Central memory CD8-positive, alpha-beta T cell (primary cell): ENCODE measurements at regions not wholly inside any gene's neighbourhood (a gene's known extent, or its start where the extent isn't known, plus 50 kb on each side); places are given as distances from the start of the nearest gene placed in this dataset.
"Not testable (repeated sequence)": the region's sequence is repeated elsewhere in the genome, so short reads cannot be mapped to it uniquely, and the experiment has no call there.

ENCODE experiments used
- ATAC-seq: fragments of 150-1000 bp; cut with Tn5 transposase; replicated peaks from 2 replicates; pipeline ENCODE4 v1.10.0; 2022; ENCODE audit warnings: mild to moderate bottlenecking, moderate FRiP score, moderate number of reproducible peaks; ENCODE audit not compliant: poor library complexity, severe bottlenecking; ENCODE audit errors: extremely low read depth
- DNase-seq, 2 donors: peaks; one replicate each; pipeline ENCODE4 v3.0.0; 2021; ENCODE audit warnings: low spot score in 2 of 2
- H3K27ac Mint-ChIP-seq: one replicate; pipeline ENCODE4 v1.8.0; 2022; ENCODE audit warnings: low read depth, mild to moderate bottlenecking, moderate library complexity, mixed read lengths
- H3K27me3 Mint-ChIP-seq: one replicate; pipeline ENCODE4 v1.8.0; 2022; ENCODE audit warnings: mixed read lengths
- H3K36me3 Mint-ChIP-seq: one replicate; pipeline ENCODE4 v1.8.0; 2022; ENCODE audit warnings: mild to moderate bottlenecking, moderate library complexity, mixed read lengths; ENCODE audit not compliant: insufficient read depth
- H3K4me1 Mint-ChIP-seq: one replicate; pipeline ENCODE4 v1.8.0; 2022; ENCODE audit warnings: mixed read lengths
- H3K4me3 Mint-ChIP-seq: one replicate; pipeline ENCODE4 v1.8.0; 2022; ENCODE audit warnings: mild to moderate bottlenecking, moderate library complexity, mixed read lengths
- H3K9me3 Mint-ChIP-seq: one replicate; pipeline ENCODE4 v1.8.0; 2022; ENCODE audit warnings: mixed read lengths

GRCh38 chr12:24533716-24534352 is 415.1 kb downstream of the BCAT1 start:
- Mint-ChIP-seq H3K4me1 (no peaks in the 10 kb centered on the region), H3K4me3 (no peak overlapping the region), H3K27me3 (peaks cover 10% of the 10 kb centered on the region), H3K27ac (no peak overlapping the region), H3K36me3 (no peaks in the 10 kb centered on the region), H3K9me3 (no peaks in the 10 kb centered on the region)
- DNase-seq: no peak
- ATAC-seq: no peak

- ATAC-seq: no peak
- no peaks in the 10 kb centered on the region for H3K27me3 Mint-ChIP-seq
- no peak overlapping the region for H3K27ac Mint-ChIP-seq
- no peak for DNase-seq
- no peaks in the 10 kb centered on the region for H3K4me1 Mint-ChIP-seq
- no peak overlapping the region for H3K4me3 Mint-ChIP-seq
- H3K9me3 Mint-ChIP-seq: no peaks in the 10 kb centered on the region
- no peaks in the 10 kb centered on the region for H3K36me3 Mint-ChIP-seq
Observed at GRCh38 chr12:24530689-24531088, 418.2 kb downstream of the BCAT1 start.

- H3K4me3 Mint-ChIP-seq: no peak overlapping the region
- no peak for ATAC-seq
- no peaks in the 10 kb centered on the region for H3K9me3 Mint-ChIP-seq
- H3K36me3 Mint-ChIP-seq: no peaks in the 10 kb centered on the region
- no peak for DNase-seq
- H3K4me1 Mint-ChIP-seq: no peaks in the 10 kb centered on the region
- H3K27ac Mint-ChIP-seq: no peak overlapping the region
- H3K27me3 Mint-ChIP-seq: no peaks in the 10 kb centered on the region
Observed at GRCh38 chr12:24527102-24527501, 421.8 kb downstream of the BCAT1 start.

- no peaks in the 10 kb centered on the region for H3K27me3 Mint-ChIP-seq
- no peak overlapping the region for H3K4me3 Mint-ChIP-seq
- H3K36me3 Mint-ChIP-seq: peaks cover 2% of the 10 kb centered on the region
- ATAC-seq (no peak), DNase-seq (no peak)
- peaks cover 30% of the 10 kb centered on the region for H3K9me3 Mint-ChIP-seq
- H3K27ac Mint-ChIP-seq: no peak overlapping the region
- no peaks in the 10 kb centered on the region for H3K4me1 Mint-ChIP-seq
Observed at GRCh38 chr12:24522736-24523135, 426.2 kb downstream of the BCAT1 start.

GRCh38 chr12:24519759-24520158 is 429.1 kb downstream of the BCAT1 start:
- H3K9me3 Mint-ChIP-seq: peaks cover 30% of the 10 kb centered on the region
- no peaks in the 10 kb centered on the region for H3K27me3 Mint-ChIP-seq
- no peaks in the 10 kb centered on the region for H3K4me1 Mint-ChIP-seq
- DNase-seq: no peak
- H3K36me3 Mint-ChIP-seq: peaks cover 2% of the 10 kb centered on the region
- ATAC-seq: no peak
- no peak overlapping the region for H3K27ac Mint-ChIP-seq
- no peak overlapping the region for H3K4me3 Mint-ChIP-seq

GRCh38 chr12:24517000-24517399 is 431.9 kb downstream of the BCAT1 start:
- no peak for ATAC-seq
- Mint-ChIP-seq H3K4me1 (no peaks in the 10 kb centered on the region), H3K9me3 (peaks cover 30% of the 10 kb centered on the region), H3K27me3 (no peaks in the 10 kb centered on the region), H3K27ac (no peak overlapping the region), H3K36me3 (peaks cover 2% of the 10 kb centered on the region), H3K4me3 (no peak overlapping the region)
- no peak for DNase-seq

- ATAC-seq: no peak
- DNase-seq: no peak
- Mint-ChIP-seq H3K9me3 (no peaks in the 10 kb centered on the region), H3K36me3 (no peaks in the 10 kb centered on the region), H3K4me1 (no peaks in the 10 kb centered on the region), H3K4me3 (no peak overlapping the region), H3K27me3 (peaks cover 11% of the 10 kb centered on the region), H3K27ac (no peak overlapping the region)
Observed at GRCh38 chr12:24510581-24511125, 438.2 kb downstream of the BCAT1 start.

GRCh38 chr12:24507827-24508226 is 441.1 kb downstream of the BCAT1 start:
- Mint-ChIP-seq H3K4me1 (no peaks in the 10 kb centered on the region), H3K4me3 (no peak overlapping the region), H3K27me3 (peaks cover 11% of the 10 kb centered on the region), H3K27ac (no peak overlapping the region), H3K36me3 (no peaks in the 10 kb centered on the region), H3K9me3 (no peaks in the 10 kb centered on the region)
- no peak for DNase-seq
- ATAC-seq: no peak

- no peaks in the 10 kb centered on the region for H3K36me3 Mint-ChIP-seq
- DNase-seq (no peak), ATAC-seq (no peak)
- H3K27ac Mint-ChIP-seq: no peak overlapping the region
- H3K4me3 Mint-ChIP-seq: no peak overlapping the region
- H3K9me3 Mint-ChIP-seq: no peaks in the 10 kb centered on the region
- no peaks in the 10 kb centered on the region for H3K4me1 Mint-ChIP-seq
- H3K27me3 Mint-ChIP-seq: peaks cover 11% of the 10 kb centered on the region
Observed at GRCh38 chr12:24505366-24506015, 443.4 kb downstream of the BCAT1 start.

GRCh38 chr12:24503477-24503876 is 445.4 kb downstream of the BCAT1 start:
- H3K4me3 Mint-ChIP-seq, H3K27me3 Mint-ChIP-seq, H3K27ac Mint-ChIP-seq, DNase-seq, H3K36me3 Mint-ChIP-seq, ATAC-seq, H3K9me3 Mint-ChIP-seq, H3K4me1 Mint-ChIP-seq: not testable (repeated sequence)

- no peak for ATAC-seq
- H3K27me3 Mint-ChIP-seq: no peaks in the 10 kb centered on the region
- H3K9me3 Mint-ChIP-seq: no peaks in the 10 kb centered on the region
- DNase-seq: no peak
- no peak overlapping the region for H3K4me3 Mint-ChIP-seq
- H3K36me3 Mint-ChIP-seq: no peaks in the 10 kb centered on the region
- no peaks in the 10 kb centered on the region for H3K4me1 Mint-ChIP-seq
- no peak overlapping the region for H3K27ac Mint-ChIP-seq
Observed at GRCh38 chr12:24500831-24501230, 448.1 kb downstream of the BCAT1 start.

- Mint-ChIP-seq H3K9me3 (no peaks in the 10 kb centered on the region), H3K4me1 (no peaks in the 10 kb centered on the region), H3K36me3 (no peaks in the 10 kb centered on the region), H3K27me3 (no peaks in the 10 kb centered on the region), H3K4me3 (no peak overlapping the region), H3K27ac (no peak overlapping the region)
- DNase-seq (no peak), ATAC-seq (no peak)
Observed at GRCh38 chr12:24500421-24500820, 448.5 kb downstream of the BCAT1 start.
